ENCODE measurements at regions not wholly inside any gene's neighbourhood (a gene's known extent, or its start where the extent isn't known, plus 50 kb on each side); places are given as distances from the start of the nearest gene placed in this dataset.
"Not testable (repeated sequence)": the region's sequence is repeated elsewhere in the genome, so short reads cannot be mapped to it uniquely, and the experiment has no call there.

DNA sequence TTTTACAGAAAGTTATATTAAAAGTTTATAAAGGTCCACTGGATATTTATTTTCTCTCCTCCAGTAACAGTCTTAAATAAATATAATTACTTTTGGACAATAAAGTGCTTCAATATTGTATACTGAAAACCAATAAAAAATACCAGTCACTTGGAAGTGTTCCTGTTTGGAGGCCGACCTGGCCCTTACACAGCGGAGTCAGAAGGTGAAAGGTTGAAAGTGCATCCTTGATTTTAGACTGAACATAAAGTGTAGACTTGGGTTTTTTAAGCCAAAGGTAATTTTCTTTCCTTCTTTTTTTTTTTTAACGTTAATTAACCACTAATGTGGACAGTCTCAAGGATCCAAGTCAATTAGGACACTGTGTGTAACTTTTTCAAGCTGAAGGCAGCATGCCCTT lies 152.3 kb upstream of the TBX18 start:
- no peak for DNase-seq

DNA sequence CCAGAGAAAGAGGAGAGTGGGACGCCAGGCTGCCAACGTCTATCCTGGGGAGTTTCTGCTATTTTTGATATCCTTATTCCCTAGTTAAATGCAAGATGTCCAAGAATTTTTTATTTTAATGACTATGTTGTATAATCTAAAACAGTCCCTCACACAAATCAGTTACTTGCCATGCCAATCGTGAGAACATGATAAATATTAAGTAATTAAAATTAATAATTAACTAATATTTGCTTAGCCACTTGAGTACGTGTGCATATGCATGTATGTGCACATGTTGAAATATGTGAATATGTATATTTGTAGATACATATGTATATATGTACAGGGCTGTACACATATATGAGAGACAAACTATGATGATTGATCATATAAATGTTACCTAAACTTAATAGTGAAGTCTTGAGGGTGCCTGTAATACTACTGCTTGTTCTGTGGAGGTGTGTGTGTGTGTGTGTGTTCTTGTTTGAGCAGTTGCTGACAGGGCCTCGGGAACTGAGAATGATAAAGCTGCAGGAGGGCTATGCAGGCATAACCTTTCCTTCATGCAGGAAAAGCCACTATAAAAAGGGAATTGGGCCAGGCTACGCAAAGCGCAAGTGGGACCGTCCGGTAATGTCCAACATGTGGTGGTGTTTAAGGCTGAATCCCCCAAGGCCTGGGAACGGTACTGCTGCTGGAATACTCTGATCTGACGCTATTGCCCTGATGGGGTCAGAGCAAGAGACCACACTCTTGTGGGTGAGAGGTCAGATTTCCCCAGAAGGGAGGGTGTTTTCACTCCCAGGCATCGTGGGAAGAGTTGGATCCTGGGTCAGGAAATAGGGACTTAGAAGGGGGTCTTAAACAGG lies 148.3 kb upstream of the TBX18 start:
- no peak for DNase-seq

DNA sequence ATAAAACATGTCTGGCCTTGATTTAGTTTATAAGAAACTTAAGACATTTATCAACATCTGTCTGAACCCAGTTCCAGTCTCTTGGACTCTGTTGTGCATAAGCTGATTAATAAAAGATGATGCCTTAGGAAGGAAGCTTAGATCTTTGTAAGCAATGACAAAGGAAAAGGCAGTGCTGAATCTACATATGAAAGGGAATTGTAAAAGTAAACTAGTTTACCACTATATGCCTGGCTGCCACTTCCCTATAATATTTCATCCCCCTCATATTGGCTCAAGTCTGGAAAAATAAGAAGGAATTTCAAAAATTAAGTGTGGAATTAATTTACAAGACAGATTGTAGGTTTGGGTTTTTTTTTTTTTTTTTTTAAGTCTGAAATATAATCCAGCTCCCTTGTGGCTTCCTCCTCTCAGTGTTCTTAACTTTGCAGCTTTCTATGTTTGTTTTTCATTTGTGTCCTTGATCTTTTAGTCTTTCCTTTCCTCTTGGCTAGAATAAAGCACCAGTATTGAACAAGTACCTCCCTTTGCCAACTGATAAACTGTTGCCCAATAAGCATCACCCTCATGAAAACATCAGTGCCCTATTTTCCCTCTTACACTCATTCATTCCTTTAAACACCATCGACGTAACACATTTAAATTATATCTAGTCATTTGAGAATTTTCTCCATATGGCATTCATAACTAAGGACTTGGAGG lies 146.7 kb upstream of the TBX18 start:
- no peak for DNase-seq

DNA sequence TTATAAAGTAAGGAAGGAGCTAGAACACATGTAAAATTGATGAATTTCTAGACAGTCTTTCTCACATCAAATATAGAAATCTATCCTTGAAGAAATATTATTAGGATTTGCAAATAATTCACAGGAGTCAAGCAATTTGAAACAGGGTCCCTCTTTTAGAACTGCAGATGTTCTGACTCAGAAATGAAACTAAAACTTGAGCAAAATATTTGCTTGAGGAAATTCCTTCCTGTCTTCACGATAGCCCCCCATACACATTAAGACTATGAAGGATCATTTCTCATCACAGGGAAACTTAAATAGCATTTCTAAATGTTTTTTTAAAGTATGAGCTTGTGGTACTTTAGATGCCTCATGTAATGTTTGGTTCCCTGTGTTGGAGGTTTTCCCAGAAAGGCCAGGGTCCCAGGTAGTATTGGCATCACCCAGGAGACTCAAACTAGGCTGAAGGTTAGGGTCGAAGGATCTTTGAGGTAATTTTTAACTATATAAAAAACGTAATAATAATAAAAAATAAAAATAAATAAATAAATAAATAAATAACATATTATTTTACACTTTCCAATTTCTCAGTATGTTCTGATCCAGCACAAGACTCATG lies 144.0 kb upstream of the TBX18 start:
- DNase-seq = no peak

DNA sequence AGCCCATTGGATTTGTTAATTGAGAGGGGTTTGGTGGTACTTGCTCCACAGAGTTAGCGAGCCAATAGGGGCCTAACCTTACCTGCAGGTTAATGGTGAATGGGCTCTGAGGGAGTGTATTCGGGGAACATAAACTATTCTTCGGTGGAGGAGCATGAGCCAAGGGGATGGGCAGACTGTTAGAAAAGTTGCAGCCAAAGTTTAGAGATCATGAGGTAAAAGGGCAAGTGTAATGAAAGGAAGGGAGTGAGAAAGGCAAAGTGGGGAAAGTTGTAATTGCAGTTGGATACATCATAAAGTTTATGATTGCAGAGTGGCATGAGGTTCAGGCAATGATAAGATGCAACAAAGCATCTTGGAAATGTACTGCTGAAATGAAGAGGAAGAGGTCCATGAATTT lies 142.1 kb upstream of the TBX18 start:
- DNase-seq = no peak

DNA sequence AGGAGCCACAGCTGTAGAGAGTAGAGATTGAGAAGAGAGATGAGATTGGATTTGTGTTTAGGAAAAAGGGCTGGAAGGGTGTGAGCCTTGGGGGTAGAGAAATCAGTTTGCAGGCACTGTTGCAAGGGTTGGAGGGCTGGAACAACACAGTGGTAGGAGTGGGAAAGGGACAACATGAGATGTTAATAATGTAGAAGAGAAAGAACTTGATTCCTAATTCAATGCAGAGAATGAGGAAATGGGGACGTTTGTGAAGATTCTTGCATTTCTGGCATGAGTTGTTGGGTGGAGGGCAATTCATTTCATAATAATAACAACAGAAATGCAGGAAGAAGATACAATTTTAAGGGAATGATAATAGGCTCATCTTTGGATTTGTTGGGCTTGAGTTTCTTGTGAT lies 141.4 kb upstream of the TBX18 start:
- DNase-seq = no peak

DNA sequence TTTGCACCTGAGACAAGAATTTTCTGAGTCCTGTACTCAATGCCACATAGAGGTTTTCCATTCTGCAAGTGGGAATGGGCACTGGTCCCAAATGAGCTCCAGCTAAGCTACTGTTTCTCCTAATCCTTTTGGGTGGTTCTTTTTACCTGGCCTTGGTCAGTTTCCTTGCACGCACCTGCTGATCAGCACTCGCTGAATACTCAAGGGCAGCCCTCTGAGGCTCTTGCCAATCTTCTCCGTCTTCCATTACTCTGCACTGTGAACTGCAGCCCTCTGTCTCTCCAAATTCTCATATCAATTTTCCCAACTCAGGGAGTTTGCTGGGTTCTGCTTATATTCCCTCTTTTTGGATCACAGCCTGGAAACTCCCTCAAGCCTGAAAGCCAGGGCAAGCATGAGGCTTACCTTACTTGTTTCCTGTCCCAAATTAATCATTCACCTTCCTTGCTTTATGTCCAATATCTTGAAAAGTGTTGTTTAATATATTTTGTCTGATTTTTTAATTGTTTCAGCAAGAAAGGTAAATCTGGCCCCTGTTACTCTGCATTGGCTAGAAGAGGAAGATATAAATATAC lies 138.0 kb upstream of the TBX18 start:
- no peak for DNase-seq

DNA sequence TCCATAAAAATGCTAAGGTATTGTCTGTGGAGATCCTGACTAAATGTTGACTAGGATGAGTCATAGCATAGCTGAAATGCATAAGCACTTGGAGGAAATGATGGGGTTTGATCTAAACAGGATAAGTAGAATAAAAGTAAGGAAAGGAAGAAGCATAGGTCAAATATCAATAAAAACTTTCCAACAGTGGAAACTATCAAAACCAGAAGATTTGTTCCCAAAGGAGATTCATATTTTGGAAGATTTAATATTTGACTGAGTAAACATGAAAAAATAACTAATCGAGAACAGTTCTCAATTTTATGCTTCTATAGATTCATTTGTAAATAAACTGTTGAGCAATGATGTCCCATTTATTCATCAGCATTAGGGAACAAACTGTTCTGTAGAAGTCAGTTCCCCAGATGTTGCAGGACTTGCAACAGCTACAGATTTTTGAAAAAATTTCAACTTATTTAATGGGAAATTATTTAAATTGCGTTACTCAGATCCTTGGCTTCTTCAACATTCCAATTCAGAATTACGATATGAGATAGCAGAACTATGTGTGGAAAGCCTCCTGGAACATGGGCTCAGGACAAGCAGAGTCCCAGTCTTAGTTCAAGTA lies 133.7 kb upstream of the TBX18 start:
- DNase-seq = no peak

DNA sequence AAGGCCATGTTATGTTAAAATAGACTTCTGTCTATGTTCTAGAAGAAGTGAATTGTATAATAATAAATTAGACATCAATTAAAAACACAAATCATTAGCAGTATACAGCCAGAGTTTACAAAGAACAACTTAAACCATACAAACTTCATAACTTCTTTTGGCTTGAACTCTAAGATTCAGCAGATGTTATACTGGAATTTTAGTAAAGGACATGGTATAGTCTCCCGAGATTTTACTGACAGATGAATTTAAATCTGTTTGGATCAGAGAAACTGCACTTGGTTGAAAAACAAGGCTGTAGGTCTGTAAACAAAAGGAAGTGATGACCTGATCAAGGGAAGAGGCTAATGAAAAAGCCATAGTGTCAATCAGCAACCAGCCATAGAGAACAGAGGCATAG lies 132.6 kb upstream of the TBX18 start:
- DNase-seq = no peak

DNA sequence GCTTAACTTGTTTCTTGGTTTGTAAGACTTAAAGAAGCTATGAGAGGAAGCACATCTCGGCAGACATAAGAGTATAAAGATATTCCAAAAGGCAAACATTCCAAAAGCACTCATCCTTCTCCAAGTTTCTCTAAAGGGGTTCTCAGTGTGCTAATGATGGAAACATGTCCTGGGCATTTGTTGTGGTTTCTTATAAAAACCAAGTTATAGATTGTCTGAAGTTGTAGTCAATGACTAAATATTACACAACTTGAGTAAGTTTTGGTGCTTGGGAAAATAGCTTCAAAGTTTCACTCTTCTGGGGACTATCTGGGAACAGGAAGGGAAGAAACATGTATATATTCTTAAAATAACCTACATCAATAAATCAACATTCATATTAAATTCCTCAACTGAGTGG lies 128.3 kb upstream of the TBX18 start:
- no peak for DNase-seq

DNA sequence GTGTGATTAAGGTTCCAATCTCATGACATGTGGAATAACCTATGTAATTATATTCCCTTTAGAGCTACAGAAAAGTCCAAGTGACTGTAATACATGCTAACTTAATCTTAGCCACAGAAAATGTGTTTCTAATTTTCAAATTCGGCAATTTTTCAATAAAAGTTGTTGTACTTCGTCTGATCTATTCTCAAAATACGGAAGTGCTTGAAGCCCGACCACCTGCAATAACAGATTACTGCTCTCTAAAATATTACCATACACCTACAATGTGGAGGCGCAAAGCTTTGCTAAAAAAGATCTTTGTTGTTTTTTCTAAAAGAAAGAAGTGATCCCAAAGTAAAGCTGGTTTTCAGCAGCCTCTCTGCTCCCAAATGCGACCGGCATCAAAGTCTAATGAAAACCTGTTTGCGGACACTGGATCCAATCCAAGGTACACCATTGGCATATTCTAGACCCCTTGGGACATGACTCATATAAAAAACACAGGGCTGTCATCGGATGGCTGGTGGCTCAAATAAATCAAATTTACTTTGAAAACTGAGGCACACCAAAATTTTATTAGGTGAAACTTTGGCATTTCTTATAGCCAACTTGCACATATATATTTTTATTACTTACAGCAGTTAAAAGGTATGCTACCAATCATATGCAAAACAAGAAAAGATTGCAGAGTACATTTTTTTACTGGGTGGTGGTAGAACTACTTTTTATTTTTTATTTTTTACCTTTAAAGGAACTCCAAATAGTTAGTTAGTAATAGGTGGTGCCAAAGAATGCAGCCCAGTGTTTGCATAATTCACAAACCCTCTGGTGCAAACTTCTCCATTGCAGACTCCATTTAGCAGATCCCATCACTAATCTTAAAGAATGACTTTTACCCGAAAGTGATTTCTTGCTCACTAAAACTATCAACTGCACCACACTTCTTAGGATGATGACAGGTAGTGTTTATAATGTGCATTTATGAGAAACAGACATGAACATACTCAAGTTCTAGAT lies 118.7 kb upstream of the TBX18 start:
- DNase-seq = no peak

DNA sequence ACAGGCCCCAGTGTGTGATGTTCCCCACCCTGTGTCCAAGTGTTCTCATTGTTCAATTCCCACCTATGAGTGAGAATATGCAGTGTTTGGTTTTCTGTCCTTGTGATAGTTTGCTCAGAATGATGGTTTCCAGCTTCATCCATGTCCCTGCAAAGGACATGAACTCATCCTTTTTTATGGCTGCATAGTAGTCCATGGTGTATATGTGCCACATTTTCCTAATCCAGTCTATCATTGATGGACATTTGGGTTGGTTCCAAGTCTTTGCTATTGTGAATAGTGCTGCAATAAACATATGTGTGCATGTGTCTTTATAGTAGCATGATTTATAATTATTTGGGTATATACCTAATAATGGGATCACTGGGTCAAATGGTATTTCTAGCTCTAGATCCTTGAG lies 115.0 kb upstream of the TBX18 start:
- not testable (repeated sequence) for DNase-seq

DNA sequence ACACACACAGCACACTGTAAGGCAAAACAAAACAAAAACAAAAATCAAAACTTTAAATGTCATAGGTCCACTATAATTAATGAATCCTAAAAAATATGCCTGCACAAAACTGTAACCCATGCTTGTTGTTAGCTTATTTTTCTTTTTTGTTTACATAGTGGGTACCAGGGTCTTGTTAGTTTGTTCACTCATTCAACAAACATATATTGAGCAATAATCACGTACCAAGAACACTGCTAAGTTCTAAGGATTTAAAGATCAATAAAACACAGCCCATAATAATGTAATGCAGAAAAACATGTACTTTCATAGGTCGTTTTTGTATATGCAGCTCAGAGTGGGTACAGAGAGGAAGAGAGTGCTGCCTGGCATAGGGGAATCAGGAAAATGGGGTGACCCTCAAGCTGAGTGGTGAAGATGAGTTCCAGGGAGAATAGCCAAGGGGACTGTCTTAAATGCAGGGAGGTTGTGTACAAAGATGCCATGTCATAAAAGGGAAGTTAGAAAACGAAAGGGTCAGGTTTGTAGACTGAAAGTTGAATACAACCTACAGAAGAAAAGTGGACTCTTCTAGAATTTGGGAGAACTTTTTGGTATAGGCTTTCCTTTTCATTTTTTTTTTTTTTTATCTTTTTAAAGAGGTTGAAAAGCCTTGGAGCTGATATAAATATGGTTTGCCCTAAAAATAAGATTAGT lies 113.3 kb upstream of the TBX18 start:
- DNase-seq = no peak

DNA sequence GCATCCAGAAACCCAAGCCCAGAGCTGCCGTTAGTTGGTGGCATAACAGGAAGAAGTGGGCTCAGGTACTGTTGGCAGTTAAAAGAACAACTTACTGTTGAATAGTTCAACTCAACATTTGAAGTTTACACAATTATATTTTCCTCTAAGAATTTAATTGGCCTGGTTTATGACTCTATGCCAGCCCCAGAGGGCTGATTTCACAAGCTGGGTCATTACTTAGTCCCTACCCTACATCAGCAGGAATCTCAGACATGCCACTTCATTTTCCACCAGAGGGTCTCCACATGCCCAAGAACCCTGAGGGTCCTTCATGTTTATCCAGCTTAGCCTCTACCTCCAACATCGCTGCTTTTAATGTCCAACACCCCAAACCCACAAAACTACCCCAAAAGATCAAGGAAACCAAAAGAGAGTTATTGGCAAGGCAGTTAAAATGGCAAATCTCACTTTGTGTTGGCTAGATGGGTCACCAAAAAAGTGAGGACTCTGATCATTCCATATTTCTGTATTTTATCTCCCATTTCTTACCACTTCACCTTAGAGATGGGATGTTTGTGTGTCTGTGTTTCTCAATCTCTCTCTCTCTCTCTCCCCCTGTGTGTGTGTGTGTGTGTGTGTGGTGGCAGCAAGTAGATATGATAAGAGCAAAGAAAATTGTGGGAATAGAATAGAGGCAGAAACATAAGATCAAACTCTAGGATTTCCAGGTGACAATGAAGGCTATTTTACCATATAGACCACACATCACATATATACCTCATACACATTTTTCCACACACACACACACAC lies 112.5 kb upstream of the TBX18 start:
- DNase-seq = no peak

DNA sequence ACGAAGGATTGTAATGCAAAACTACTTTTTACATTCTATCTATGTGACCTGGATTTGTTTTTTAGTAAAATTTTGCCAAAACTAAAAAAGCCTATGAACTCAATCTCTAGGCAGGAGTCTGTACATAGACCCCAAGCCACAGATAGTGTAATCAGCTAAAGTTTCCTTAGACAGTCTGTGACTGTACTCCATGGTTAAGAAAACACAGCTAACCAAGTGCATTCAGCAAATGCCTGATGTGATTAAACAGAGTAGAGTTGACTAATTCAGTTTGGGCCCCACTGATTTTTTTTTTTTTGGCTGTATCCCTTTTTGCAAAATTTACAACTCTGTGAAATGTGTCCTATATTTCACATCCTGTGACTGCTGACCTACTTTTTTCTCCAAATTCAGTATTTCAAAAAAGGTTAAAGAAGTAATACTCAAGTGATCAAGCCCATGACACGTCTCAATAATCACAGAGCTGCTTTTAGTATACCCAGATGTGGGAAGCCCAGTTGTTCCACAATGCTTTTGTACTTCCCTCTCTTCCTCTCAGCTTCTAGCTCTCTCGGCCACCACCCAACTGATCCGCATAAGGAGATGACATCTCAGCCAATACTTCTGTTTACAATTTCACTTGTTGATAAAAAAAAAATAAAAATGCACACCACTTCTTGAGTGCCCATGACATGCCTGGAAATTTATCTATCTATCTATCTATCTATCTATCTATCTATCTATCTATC lies 108.8 kb upstream of the TBX18 start:
- no peak for DNase-seq

DNA sequence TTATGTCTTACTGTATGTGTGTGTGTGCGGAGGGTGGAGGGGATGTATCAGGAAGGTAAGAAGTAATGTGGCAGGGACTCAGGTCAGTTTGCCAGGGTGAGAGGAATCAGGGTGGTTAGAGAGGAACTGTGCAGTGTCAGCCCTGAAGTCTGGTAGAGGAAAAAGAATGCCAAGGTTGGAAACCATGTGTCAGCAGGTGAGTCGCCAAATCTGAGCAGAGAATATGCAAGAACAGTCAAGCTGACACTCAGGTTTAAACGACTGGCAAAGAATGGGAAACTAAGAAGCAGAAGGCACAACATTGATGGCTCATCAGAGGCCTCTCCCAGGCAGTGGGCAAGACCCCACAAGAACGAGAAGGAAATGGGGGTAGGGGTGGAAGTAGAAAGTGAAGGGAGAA lies 107.5 kb upstream of the TBX18 start:
- no peak for DNase-seq

DNA sequence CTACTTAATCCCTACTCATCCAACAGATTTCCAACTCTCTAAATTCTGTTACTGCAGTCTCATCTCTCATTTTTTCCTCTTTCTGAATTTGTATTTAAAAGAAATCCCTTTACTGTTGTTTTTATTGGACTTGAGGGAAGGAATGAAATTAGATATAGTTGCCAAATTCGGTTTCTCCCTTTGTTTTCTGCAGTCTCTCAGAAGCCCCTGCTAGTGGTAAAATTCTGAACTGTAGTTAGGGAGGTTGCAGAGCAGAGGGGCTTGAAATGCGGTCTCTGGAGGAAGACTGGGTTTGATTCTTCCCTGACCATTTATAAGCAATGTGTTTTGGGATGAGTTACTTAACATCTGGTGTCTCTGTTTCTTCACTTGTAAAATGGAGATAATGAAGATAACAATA lies 106.3 kb upstream of the TBX18 start:
- DNase-seq = no peak

DNA sequence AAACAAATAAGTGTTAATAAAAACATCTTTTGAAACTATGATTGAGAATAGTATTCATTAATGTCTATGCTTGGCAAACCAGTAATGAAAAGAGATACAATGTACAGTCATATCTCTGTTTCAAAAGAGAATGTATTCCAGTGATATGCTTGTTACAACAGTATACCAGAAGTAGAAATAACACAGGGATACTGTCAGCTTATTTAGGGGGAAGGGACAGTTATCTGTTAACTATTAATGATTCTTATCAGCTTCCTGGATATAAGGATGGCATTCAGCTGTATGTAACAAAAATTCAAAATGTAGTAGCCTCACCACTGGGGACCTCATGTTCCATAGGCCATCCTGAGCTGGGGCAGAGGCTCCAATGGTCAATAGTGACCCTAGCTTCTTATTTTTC lies 103.8 kb upstream of the TBX18 start:
- DNase-seq = no peak

DNA sequence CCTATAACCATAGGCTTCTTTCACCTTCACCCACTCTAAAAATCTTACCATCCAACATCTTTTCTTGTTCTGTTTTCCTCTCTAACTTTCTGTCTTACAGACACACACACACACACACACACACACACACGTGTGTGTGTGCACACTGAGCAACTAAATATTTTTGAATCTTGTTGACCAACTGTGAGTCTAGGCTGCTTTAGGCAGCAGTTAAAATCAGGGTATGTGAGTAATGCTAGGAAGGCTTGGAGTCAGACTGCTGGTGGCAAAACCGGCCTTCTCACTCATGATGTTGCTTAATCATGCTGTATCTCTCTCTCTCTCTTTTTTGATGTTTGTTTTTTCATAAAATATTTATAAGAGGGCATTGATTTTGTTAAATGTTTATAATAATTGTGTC lies 103.1 kb upstream of the TBX18 start:
- no peak for DNase-seq

DNA sequence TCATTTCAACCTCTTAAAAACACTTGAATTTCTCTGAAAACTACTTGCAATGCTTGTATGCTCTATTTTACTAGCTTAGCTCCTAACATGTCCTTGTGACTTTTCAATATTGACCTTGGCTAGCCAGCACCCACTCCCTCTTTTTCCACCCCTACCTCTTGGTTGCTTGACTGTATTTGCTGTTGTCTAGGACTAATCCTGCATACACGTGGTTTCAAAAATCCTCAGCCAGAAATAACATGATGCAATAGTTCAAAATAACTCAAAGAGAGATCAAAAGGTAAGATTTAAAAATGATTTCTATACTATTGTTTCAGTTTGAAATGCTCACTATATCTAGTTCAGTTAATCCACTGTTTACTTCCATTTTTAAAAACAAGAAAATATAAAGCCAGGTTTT lies 102.3 kb upstream of the TBX18 start:
- DNase-seq = no peak

Data from T-helper 9 cell (primary cell).